Effector CD4-positive, alpha-beta T cell (primary cell): ENCODE measurements at regions not wholly inside any gene's neighbourhood (a gene's known extent, or its start where the extent isn't known, plus 50 kb on each side); places are given as distances from the start of the nearest gene placed in this dataset.
"Not testable (repeated sequence)": the region's sequence is repeated elsewhere in the genome, so short reads cannot be mapped to it uniquely, and the experiment has no call there.

Source experiments
- DNase-seq: peaks from one replicate; pipeline ENCODE4 v3.0.0-alpha.2; 2020

GRCh38 chr16:22436823-22437652, 62.6 kb upstream of the CDR2 start:
- DNase-seq, result peak; percentile 49

- not testable (repeated sequence) for DNase-seq
Measured at GRCh38 chr16:22436326-22436822, 62.0 kb upstream of the CDR2 start.

GRCh38 chr16:22431314-22431713, 56.9 kb upstream of the CDR2 start:
- DNase-seq, result not testable (repeated sequence)

GRCh38 chr16:22428654-22429053, 54.2 kb upstream of the CDR2 start:
- no peak for DNase-seq

- no peak for DNase-seq
Measured at GRCh38 chr16:22427556-22427955, 53.1 kb upstream of the CDR2 start.

- no peak for DNase-seq
Measured at GRCh38 chr16:22425847-22426246, 51.4 kb upstream of the CDR2 start.

- no peak for DNase-seq
Measured at GRCh38 chr16:22425036-22425801, 50.8 kb upstream of the CDR2 start.

GRCh38 chr16:22424161-22424937, 49.9 kb upstream of the CDR2 start:
- no peak for DNase-seq
